ENCODE measurements at regions not wholly inside any gene's neighbourhood (a gene's known extent, or its start where the extent isn't known, plus 50 kb on each side); places are given as distances from the start of the nearest gene placed in this dataset.

DNA sequence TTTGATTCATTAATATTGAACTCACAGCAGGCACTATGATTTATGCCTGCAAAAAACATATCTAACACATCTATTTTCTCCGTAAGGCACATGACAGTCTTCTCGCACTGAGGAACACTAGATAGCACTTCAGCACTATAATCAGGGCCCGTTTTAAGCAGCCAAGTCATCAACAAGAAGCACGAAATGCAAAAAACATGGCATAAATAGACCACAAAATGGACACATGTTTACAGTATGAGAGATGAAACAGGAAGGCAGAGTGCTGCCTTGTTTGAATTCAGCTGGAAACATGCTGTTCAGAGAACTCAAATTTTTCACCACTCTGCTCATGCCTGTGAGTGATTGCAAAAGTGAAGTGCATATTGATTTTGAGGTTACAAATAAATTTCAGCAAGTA lies 205.8 kb upstream of the PDGFD start:
- TF ChIP-seq, protein P1, sequence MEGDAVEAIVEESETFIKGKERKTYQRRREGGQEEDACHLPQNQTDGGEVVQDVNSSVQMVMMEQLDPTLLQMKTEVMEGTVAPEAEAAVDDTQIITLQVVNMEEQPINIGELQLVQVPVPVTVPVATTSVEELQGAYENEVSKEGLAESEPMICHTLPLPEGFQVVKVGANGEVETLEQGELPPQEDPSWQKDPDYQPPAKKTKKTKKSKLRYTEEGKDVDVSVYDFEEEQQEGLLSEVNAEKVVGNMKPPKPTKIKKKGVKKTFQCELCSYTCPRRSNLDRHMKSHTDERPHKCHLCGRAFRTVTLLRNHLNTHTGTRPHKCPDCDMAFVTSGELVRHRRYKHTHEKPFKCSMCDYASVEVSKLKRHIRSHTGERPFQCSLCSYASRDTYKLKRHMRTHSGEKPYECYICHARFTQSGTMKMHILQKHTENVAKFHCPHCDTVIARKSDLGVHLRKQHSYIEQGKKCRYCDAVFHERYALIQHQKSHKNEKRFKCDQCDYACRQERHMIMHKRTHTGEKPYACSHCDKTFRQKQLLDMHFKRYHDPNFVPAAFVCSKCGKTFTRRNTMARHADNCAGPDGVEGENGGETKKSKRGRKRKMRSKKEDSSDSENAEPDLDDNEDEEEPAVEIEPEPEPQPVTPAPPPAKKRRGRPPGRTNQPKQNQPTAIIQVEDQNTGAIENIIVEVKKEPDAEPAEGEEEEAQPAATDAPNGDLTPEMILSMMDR (IDR thresholded peaks at IDR 0.05), result no peak
- TF ChIP-seq POLR2AphosphoS5 (IDR thresholded peaks at IDR 0.05; ENCODE audit: insufficient read depth in 1 of 2, low read depth in 1 of 2) (no peak), POLR2A (IDR thresholded peaks at IDR 0.05) (no peak)
